ENCODE measurements at regions not wholly inside any gene's neighbourhood (a gene's known extent, or its start where the extent isn't known, plus 50 kb on each side); places are given as distances from the start of the nearest gene placed in this dataset.

DNA sequence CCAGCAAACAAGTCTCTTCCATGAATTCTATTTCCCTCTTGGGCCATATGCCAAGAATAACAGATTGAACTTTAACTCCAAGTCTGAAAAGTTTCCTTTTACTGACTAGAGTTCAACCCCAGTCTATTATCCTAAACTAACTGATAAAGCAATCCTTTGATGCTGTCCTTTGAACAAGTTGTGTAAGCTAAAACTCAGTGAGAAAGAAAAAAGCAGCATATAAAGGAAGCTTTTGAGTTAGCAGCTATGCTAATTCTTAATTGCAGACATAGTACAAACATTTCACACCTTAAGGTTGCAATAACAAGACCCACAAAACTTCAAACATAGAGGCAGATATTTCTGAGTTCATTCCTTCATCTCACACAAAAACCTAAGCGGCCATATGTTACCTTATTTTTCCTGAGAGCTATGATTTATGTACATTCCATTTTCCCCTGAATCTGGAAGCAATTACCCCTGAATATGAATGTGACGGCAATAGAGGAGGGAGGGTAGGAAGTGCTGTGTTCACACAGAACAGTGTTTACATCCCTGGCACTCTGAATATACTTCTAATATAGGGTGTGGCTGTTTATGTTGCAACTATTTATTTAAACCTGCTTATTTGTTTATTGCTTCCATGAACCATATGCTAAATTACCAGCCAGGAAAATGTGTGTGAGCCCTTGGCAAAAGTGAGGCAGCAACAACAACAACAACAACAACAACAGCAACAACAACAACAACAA, 180.6 kb downstream of the IRS1 start:
- no peak overlapping the region for H3K4me3 Mint-ChIP-seq (ENCODE audit: low read depth, unreplicated experiment)
- no peak overlapping the region for H3K27ac Mint-ChIP-seq (ENCODE audit: unreplicated experiment)
- CTCF ChIA-PET, result interaction anchor here (1.2 to 1.4 kb wide), 2 partner anchors 40 to 141 kb away, joined by 4 read pairs; no protein-coding TSS in a partner anchor
- intact Hi-C loops (cut with micrococcal nuclease; ENCODE audit: unreplicated experiment), result loop anchor here (2.0 kb wide), 1 partner anchor 32 kb away; no protein-coding TSS in a partner anchor
- H3K36me3 Mint-ChIP-seq (ENCODE audit: insufficient read depth, unreplicated experiment), result no peaks in the 10 kb centered on the region
- H3K27me3 Mint-ChIP-seq (ENCODE audit: unreplicated experiment), result no peaks in the 10 kb centered on the region
- H3K4me1 Mint-ChIP-seq (ENCODE audit: low read depth, unreplicated experiment), result peaks cover 29% of the 10 kb centered on the region
- TF ChIP-seq, protein P1, sequence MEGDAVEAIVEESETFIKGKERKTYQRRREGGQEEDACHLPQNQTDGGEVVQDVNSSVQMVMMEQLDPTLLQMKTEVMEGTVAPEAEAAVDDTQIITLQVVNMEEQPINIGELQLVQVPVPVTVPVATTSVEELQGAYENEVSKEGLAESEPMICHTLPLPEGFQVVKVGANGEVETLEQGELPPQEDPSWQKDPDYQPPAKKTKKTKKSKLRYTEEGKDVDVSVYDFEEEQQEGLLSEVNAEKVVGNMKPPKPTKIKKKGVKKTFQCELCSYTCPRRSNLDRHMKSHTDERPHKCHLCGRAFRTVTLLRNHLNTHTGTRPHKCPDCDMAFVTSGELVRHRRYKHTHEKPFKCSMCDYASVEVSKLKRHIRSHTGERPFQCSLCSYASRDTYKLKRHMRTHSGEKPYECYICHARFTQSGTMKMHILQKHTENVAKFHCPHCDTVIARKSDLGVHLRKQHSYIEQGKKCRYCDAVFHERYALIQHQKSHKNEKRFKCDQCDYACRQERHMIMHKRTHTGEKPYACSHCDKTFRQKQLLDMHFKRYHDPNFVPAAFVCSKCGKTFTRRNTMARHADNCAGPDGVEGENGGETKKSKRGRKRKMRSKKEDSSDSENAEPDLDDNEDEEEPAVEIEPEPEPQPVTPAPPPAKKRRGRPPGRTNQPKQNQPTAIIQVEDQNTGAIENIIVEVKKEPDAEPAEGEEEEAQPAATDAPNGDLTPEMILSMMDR (IDR thresholded peaks at IDR 0.05; ENCODE audit: unreplicated experiment), result no peak
- DNase-seq, result no peak
- no TSS peak for BruUV-seq (replicated peaks)
- peaks cover 9% of the 10 kb centered on the region for H3K9me3 Mint-ChIP-seq (ENCODE audit: low read depth, unreplicated experiment)

DNA sequence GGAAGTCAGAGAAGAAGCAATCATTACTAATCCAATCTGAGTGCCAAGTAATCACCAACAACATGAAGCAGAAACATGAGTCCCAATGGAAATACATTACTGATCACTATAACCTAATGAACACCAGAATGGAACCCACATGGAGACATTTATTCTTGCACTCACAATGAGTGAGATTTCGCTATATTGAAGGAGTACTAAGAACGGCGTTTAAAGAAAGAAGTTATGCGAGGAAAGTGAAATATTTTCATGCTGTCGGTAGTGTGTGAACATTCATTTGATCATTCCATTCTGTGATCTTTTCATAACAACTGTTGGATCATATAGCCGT, 181.1 kb downstream of the IRS1 start:
- Mint-ChIP-seq H3K4me3 (ENCODE audit: low read depth, unreplicated experiment) (no peak overlapping the region), H3K27ac (ENCODE audit: unreplicated experiment) (no peak overlapping the region), H3K36me3 (ENCODE audit: insufficient read depth, unreplicated experiment) (no peaks in the 10 kb centered on the region), H3K4me1 (ENCODE audit: low read depth, unreplicated experiment) (peaks cover 29% of the 10 kb centered on the region), H3K27me3 (ENCODE audit: unreplicated experiment) (no peaks in the 10 kb centered on the region), H3K9me3 (ENCODE audit: low read depth, unreplicated experiment) (peaks cover 9% of the 10 kb centered on the region)
- no TSS peak for BruUV-seq (replicated peaks)
- intact Hi-C loops (cut with micrococcal nuclease; ENCODE audit: unreplicated experiment), result loop anchor here (2.0 kb wide), 1 partner anchor 32 kb away; no protein-coding TSS in a partner anchor
- CTCF ChIA-PET, result interaction anchor here (1.2 to 1.4 kb wide), 2 partner anchors 40 to 141 kb away, joined by 4 read pairs; no protein-coding TSS in a partner anchor
- TF ChIP-seq, protein P1 (IDR thresholded peaks at IDR 0.05; ENCODE audit: unreplicated experiment), result no peak
- DNase-seq, result no peak

DNA sequence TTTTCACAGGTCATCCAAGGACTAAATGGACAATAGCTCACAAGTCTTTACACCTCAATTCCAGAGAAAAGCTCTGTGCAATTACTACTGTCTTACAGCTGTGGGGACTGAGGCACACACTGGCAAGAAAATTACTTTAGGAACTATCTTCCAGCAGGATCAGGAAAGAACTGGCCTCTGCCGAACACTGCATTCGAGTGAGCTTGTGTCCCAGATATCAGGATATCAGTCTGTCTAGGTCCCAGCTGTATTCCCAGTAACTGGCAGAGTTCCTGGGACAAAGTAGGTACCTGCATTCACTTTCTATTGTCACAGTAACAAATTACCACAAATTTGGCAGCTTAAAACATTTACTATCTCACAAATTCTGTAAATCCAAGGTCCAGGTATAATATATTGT, 183.7 kb downstream of the IRS1 start:
- TF ChIP-seq, protein P1 (IDR thresholded peaks at IDR 0.05; ENCODE audit: unreplicated experiment), result no peak
- DNase-seq, result no peak
- H3K36me3 Mint-ChIP-seq (ENCODE audit: insufficient read depth, unreplicated experiment), result no peaks in the 10 kb centered on the region
- CTCF ChIA-PET, result interaction anchor here (0.8 kb wide), 1 partner anchor 133 kb away, joined by 3 read pairs; no protein-coding TSS in a partner anchor
- no peak overlapping the region for H3K27ac Mint-ChIP-seq (ENCODE audit: unreplicated experiment)
- intact Hi-C loops (cut with micrococcal nuclease; ENCODE audit: unreplicated experiment), result no loop called here
- H3K9me3 Mint-ChIP-seq (ENCODE audit: low read depth, unreplicated experiment), result peaks cover 4% of the 10 kb centered on the region
- no peaks in the 10 kb centered on the region for H3K27me3 Mint-ChIP-seq (ENCODE audit: unreplicated experiment)
- peaks cover 36% of the 10 kb centered on the region for H3K4me1 Mint-ChIP-seq (ENCODE audit: low read depth, unreplicated experiment)
- no TSS peak for BruUV-seq (replicated peaks)
- H3K4me3 Mint-ChIP-seq (ENCODE audit: low read depth, unreplicated experiment), result no peak overlapping the region

DNA sequence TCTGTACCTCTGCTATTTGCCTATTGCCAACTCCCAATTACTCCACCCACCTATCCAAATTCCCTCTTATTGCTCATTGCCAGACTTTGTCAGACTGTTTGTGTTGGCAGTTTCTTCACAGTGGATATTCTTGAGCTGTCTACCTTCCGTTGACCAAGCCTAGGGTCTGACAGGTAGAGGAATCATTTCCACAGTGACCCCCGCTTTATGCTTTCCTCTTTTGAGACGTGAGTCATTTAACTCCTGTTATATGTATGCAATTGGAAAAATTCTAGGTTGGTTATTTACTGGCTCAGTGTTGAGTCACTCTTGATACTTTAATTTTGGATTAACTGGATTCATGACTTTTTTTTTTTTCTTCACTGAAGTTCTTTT, 187.7 kb downstream of the IRS1 start:
- DNase-seq, result no peak
- Mint-ChIP-seq H3K4me1 (ENCODE audit: low read depth, unreplicated experiment) (peaks cover 15% of the 10 kb centered on the region), H3K27ac (ENCODE audit: unreplicated experiment) (peak overlapping the region; percentile 73), H3K27me3 (ENCODE audit: unreplicated experiment) (no peaks in the 10 kb centered on the region), H3K9me3 (ENCODE audit: low read depth, unreplicated experiment) (no peaks in the 10 kb centered on the region), H3K36me3 (ENCODE audit: insufficient read depth, unreplicated experiment) (no peaks in the 10 kb centered on the region), H3K4me3 (ENCODE audit: low read depth, unreplicated experiment) (no peak overlapping the region)
- intact Hi-C loops (cut with micrococcal nuclease; ENCODE audit: unreplicated experiment), result no loop called here
- TF ChIP-seq, protein P1 (IDR thresholded peaks at IDR 0.05; ENCODE audit: unreplicated experiment), result no peak
- CTCF ChIA-PET, result interaction anchor here (0.6 to 1.0 kb wide), 2 partner anchors 33 to 366 kb away, joined by 3 to 4 read pairs; no protein-coding TSS in a partner anchor
- BruUV-seq (replicated peaks), result no TSS peak

Measured in Calu3 (cell line).